HT1080 (cell line): ENCODE measurements at regions not wholly inside any gene's neighbourhood (a gene's known extent, or its start where the extent isn't known, plus 50 kb on each side); places are given as distances from the start of the nearest gene placed in this dataset.
"Not testable (repeated sequence)": the region's sequence is repeated elsewhere in the genome, so short reads cannot be mapped to it uniquely, and the experiment has no call there.

Experiments
- DNase-seq: peaks from one replicate; pipeline ENCODE4 v3.0.0-alpha.2; 2015; ENCODE audit warnings: low read depth

DNA sequence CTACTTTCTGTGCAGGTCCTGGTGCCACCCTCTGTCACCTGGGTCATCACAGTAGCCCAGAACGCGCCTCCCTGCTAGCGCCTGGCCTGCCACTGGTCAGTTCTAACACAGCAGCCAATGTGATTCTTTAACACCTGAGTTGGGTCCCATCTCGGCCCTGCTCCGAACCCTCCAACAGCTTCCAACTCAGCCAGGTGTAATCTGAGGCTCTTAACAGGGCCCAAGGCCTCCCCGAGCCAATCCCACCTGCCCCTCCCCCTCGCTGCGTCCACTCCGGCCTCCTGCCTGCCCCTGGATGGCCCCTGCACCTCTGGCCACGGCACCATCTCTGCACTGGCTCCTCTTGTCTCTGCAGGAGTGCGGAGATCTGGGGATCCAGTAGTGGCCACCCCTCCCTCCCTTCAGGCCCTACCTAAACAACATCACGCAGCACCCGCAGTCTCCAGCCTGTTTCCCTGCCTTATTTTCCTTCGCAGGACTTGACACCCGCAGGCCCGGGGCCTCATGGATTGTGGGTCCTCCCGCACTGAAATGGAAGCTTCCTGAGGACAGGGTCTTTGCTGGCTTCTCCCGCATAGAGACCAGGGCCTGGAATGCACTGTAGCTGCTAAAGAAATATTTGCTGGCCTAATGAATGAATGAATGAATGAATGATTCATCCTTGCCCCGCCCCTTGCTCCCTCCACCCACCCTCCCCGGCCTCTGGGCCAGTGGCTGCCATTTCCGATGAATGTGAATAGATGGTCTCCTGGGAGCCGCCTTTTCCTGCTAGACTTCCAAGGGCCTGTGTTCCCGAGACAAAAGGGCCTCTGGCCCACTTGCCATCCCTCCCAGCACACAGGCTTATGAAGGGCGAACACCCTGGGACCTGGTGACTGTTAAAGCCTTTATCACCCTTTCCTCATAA, 174.8 kb upstream of the FOXF1 start:
- DNase-seq = no peak

DNA sequence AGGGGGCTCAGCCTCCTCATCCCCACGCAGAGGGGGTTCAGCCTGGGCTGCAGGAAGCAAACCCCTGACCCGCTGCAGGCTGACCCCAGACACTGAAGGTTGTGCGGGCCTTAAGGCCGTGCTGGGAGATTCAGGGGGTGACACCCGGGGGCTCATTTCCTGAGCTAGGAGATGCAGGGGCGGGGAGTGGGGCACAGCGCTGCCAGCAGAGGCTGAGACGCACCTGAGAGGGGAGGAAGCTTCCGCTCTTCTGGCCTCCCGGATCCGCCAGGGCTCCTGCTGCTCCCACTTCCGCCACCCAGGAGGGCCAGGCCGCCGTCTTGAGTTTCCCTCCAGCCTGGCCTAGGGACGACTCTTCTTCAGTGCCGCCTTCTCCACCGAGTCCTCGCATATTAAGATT, 173.2 kb upstream of the FOXF1 start:
- no peak for DNase-seq

DNA sequence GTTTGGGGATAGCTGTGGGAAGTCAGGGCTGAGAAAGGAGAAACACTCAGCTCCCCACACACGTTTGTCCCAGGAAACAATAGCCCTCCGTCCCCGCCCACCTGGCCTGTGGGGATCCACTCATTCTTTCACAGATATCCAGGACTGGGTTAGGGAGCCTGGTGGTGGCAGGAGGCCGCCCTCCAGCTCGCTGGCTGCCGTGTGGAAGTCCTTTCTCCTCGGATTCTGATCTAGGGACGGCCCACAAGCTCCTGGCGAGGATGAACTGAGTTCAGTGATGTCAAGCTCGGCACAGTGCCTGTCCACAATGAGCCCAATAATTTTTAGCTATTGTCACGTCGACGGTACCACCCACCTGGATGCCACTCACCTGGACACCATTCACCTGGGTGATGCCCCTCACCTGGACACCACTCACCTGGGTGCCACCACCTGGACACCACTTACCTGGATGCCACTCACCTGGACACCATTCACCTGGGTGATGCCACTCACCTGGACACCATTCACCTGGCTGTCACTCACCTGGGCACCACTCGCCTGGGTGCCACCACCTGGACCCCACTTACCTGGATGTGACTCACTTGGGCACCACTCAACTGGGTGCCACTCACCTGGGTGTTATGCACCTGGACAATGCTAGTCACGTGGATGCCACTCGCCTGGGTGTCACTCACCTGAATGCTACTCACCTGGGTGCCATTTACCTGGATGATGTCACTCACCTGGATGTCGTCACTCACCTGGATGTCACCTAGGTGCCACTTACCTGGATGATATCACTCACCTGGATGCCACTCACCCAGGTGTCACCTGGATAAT, 172.5 kb upstream of the FOXF1 start:
- DNase-seq = no peak

DNA sequence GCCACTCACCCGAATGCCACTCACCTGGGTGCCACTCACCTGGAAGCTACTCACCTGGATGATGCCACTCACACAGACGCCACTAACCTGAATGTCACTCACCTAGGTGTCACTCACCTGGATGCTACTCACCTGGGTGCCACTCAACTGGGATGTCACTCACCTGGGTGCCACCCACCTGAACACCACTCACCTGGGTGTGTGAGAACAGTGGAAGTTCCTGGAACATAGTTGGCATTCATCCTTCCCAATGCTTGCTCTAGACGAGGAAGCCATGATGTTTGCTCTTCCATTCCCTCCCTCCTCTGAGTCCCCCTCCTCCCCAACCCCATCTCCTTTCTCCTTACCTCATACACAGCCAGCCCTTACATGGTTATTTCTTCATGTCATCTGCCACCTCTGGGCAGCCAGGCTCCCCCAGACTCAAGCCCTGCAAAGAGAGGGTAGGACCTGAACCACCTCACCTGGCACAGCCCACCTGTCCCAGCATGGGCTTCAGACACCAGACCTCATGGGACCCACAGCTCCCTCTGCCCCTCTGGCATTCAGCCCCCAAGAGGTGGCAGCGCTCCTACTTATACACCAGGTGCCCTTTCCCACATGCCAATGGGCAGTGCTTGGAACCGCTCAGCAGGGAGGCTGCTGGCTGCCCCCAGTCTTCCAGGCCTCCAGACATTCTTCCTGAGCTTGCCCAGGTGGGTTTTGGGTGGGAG, 171.8 kb upstream of the FOXF1 start:
- DNase-seq = no peak

DNA sequence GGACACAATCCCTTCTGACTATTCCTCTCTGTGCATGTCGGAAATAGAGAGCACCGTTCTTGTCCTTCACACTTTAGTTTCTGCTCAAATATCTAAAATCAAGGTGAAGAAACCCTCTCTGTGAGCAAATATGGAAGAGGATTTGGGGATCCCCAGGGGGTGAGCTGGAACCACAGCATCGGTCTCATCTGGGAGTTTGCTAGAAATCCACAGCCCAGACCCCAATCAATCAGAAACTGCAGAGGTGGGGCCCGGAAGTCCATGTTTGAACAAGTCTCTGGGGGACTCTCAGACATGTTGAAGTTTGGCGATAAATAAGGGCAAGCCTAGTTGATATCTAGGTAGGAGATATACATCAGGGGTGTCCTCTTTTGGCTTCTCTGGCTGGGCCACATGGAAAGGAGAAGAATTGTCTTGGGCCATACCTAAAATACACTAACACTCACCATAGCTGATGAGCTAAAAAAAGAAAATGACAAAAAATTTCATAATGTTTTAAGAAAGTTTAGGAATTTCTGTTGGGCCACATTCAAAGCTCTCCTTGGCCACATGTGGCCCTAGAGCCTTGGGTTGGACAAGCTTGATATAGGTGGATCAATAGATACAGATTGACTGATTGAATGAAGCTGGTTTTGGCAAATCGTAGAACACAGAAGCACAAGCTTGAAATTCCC, 168.0 kb upstream of the FOXF1 start:
- DNase-seq = no peak

DNA sequence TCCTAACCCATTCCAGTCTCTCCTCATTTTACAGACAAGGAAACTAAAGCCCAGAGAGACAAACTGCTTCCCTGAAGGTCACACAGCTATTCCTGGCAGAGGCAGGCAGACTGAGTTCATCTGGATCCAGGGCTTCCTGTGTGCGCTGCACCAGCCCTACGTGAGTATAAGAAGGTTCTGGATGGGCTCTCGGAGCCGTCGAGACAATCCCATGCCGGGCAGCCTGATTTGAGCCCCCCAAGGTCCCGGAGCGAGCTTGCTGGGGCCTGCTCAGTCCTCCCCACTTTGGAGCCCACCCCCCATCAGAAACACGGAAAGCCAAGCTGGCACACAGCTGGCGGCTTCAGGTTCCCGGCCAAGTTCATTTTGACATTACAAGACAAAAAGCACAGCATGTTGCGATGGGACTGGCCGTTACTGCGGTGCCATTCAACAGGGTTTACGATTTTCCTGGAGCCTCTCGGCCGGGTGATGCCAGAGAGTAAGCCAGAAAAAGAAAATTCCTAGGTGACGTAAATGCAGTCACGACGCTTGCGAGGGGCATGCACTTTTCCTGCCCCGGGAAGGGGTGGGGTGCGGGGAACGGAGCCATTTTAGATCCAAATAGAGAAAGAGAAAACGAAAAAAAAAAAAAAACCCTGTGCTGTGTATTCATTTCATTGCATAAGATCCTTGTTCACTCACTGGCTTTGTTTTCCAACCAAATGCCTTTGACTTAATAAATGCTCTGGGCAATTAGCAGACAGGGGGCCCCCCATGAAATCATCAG, 167.1 kb upstream of the FOXF1 start:
- no peak for DNase-seq

DNA sequence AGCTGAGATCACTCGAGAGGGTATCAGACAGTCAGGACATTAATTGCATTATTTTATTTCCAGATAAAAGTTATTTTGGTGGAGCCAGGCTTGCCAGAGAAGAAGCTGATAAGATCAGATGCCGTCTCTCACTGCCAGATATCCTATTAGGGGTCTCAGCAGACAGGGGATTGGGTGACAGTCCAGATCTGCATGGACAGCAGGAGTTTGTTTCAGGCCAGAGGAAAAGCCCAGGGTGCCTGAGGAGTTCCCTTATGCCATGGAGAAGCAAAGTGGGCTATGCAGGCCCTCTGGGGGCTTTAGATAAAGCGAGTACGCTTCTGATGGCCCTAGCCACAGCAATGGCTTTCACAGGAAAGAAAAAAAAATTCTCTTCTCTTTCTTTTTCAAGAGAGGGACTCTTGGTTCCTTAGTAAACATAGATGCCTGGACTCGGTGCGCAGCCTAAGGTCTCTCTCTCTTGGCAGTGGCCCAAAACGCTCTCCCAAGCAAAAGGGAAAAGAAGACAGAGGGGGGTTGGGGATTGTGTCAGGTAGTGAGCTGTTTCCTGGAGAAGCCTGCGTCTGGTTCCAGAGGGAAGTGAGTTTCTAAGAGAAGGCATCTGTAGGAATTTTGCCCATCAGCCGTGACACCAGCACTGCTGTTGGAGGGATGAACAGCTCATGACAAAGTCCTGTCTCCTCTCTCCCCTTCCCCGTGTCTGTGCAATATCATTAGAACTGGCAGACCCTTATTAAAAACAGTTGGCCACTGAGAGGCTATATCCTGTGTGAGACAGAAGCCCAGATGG, 166.3 kb upstream of the FOXF1 start:
- DNase-seq = peak; percentile 35

DNA sequence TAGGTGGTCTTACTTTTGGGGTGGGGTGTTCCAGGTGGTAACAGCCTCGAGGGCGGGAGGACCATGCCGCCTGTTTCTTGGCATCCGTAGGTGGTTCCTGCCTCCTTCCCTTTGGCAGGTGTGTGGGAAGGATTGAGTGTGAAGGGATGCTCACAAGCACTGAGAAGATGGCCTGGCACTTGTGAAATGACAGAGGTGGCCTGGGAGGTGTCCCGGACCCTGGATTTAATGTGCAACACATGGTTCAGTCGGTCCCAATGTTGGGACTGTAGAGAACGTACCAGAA, 165.8 kb upstream of the FOXF1 start:
- DNase-seq = no peak

DNA sequence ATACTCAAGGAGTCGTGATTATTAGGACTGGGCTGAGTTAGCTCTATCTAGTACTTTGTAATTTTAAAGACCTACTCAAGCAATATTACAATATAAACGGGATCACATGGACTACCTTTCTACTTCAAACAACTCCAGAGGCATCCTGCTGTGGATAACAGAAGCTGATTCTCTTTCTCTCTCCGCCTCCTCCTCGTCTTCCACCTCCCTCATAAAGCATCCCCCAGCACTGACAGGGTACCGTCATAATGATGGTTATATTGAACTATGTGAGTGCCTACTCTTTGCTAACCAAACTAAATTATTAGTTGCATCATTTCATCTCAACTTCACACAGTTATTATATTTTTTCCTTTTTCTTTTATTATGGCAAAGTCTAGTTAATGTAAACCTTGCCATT, 165.4 kb upstream of the FOXF1 start:
- no peak for DNase-seq

DNA sequence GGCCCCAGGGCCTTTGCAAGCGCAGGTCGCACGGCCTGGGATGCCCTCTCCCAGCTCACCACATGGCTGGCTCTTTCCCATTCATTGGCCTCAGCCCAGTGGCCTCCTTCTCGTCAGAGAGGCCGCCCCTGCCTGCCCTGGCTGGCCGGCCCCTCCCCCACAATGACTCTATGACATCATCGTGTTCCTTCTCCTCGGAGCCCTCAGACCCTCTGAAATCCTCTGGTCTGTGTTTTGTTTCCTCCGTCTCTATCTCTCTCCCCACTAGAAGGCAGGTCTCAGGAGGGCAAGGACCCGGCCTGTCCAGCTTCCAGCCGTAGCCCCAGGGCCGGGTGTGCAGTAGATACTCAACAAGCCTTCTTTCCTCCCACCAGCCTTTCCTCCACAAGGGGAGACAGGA, 164.8 kb upstream of the FOXF1 start:
- DNase-seq = no peak

DNA sequence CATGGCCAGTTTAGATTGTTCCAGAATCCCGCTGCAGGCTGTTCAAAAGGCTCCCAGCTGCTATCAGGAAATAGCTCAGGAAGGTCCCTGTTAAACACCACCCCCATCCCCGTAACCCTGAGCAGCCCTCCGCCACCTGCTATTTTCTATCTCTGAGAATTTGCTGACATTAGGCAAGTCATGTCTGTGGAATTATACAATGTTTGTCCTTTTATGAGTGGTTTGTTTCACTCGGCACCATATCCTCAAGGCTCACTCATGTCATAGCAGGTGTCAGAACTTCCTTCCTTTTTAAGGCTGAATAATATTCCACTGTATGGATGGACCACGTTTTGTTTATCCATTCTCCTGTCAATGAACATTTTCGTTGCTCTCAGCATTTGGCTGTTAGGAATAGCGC, 164.3 kb upstream of the FOXF1 start:
- no peak for DNase-seq

DNA sequence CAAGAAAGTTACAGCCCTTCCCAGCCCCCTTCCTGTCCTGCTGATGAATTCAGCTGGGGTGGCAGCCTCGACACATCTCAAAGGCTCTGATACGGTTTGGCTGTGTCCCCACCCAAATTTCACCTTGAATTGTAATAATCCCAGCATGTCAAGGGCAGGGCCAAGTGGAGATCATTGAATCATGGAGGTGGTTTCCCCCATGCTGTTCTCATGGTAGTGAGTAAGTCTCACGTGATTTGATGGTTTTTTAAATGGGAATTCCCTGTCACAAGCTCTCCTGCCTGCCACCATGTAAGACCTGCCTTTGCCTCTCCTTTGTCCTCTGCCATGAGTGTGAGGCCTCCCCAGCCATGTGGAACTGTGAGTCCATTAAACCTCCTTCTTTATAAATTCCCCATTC, 163.2 kb upstream of the FOXF1 start:
- peak; percentile 43 for DNase-seq

DNA sequence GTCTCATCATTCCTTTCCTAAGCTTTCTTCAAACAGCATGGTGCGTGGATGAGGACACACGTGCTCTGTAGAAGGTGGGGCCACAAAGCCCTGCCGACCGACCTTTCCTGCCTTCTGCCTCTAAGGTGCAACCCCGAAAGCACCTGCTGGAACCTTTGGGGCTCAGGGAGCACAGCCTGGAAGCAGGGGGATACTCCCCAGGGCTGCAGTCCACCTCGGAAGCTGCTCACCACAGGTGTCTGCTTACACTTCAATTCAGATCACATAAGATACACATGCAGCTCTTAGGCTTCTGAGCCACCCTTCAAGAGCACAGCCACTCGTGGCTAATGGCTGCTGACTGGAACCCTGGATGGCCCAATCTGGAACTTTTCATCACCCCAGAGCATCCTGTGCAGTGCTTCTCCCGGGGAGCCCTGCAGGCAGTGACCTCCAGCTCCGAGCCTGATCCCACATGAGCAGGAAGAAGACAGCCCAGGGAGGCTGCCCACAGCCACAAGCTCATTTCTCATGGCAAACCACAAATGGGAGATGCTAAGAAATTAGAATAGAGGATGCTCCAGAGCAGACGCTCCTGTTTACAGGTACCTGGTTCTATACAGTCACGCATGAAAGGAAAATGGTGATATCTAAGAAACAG, 162.3 kb upstream of the FOXF1 start:
- no peak for DNase-seq

DNA sequence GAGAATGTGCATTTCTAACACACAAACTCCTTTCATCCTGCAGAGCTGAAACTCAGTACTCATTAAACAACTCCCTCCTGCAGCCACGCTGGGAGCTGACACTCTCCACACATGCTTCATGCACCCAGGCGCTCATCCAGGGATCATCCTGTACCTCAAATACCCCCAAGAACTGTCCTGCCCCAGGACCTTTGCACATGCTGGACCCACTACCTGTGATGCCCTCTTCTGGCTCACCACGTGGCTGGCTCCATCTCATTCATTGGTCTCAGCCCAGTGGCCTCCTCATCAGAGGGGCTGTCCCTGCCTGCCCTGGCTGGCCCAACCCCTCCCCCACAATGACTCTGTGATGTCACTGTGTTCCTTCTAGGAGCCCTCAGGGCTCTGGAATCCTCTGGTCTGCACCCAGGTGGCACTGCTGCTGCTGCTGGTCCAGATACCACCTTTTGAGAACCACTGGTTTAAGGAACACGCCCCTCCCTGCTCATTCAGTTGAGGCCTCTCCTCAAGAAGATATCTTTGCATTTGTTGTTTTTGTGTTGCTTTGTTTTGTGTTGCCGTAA, 160.9 kb upstream of the FOXF1 start:
- no peak for DNase-seq

DNA sequence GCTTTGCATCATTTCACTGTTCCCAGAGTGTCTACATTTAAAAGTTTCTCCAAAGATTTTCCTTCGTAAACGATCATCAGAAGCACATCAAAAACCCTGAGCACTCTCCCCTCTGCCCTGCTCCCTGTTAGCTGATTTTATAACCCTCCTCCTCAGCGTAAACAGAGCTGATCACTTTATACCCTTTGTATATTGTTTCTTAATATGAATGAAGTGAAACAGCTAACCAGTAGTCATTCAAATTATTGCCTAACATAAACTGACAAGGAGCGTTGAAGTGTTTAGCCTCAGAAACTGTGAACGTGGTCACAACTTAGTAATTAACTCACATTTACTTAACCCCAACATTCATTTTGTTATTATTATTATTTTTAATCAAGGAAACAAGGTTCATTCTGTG, 160.0 kb upstream of the FOXF1 start:
- DNase-seq = no peak

DNA sequence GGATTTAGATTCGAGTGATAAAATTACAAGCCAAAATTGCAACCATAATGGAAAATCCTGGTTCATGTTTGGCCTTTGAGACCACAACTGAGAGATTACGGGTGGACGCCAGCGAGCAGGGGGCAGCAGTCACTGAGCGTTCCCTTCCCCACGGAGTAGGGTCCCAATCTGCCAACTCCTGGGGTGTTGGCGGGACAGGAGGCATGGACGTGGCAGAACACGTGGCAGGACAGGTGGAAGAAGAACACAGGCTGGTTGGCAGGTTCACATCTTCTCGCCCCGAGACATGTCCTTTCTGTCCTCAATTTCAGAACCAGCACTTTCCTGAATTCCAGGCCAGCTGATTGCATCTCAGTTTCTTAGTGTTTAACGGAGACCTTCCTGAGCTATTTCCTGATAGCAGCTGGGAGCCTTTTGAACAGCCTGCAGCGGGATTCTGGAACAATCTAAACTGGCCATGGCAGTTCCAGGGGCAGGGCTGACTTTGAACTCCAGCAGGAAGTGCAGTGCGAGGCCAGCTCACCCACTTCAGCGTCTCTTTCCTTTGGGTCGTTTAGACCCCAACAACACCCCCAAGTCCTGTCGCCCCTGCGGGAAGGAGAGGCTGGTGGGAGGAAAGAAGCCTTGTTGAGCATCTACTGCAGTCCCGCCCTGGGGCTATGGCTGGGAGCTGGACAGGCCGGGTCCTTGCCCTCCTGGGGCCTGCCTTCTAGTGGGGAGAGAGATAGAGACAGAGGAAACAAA, 159.1 kb upstream of the FOXF1 start:
- DNase-seq = no peak

DNA sequence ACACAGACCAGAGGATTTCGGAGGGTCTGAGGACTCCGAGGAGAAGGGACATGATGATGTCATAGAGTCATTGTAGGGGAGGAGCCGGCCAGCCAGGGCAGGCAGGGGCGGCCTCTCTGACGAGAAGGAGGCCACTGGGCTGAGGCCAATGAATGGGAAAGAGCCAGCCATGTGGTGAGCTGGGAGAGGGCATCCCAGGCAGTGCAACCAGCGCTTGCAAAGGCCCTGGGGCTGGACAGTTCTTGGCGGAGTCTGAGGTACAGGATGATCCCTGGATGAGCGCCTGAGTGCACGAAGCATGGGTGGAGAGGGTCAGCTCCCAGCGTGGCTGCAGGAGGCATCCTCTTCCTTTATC, 158.6 kb upstream of the FOXF1 start:
- not testable (repeated sequence) for DNase-seq

DNA sequence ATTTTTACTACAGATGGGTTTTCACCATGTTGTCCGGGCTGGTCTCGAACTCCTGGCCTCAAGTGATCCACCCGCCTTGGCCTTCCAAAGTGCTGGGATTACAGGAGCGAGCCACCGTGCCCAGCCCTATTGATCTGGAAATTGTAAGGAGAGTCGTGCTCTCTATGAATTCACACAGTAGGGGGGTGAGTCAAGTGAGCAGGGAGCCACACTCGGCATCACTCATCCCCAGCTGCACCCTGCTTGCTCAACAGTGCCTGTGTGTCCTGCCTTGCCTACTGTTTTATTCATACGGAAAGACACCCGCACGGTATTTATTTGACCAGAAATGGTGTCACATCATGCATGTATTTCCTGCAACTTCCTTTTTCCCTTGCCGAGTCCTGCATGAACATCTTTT, 157.2 kb upstream of the FOXF1 start:
- DNase-seq = peak; percentile 46

DNA sequence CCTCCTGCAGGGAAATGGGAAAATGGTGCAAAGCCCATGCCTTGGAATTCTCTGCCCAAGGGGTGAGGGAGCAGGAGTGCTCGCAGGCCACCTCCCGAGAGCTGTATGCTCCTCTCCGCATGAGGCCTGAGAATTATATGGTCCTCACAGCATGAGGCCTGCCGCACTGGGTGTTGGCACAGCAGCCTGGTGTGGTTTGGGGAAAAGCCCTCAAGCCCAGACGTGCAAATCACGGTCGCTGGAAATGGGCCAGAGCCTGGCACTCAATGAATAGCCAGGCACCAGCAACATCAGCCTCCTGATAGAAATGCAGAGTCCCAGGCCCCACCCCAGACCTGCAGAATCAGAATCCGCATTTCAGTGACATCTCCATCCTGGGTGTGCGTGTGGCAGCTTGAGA, 156.4 kb upstream of the FOXF1 start:
- DNase-seq = no peak
